Sigmoid colon (tissue), 6 donors: ENCODE measurements at regions not wholly inside any gene's neighbourhood (a gene's known extent, or its start where the extent isn't known, plus 50 kb on each side); places are given as distances from the start of the nearest gene placed in this dataset.

ENCODE experiments used
- DNase-seq: peaks from one replicate; pipeline ENCODE4 v3.0.0-alpha.2; 2019
- H3K27ac ChIP-seq, 4 donors: fragments of 200-600 bp; sonication (generic); one replicate each; pipeline ENCODE4 v1.5.1; 2016 to 2019; ENCODE audit warnings: mild to moderate bottlenecking in 1 of 4
- H3K27me3 ChIP-seq, 3 donors: fragments of 200-600 bp; sonication (generic); one replicate each; pipeline ENCODE4 v1.5.1; 2019; ENCODE audit warnings: mild to moderate bottlenecking in 1 of 3
- H3K36me3 ChIP-seq, 4 donors: fragments of 200-600 bp; sonication (generic); one replicate each; pipeline ENCODE4 v1.5.1; 2016 to 2019
- H3K4me1 ChIP-seq, 4 donors: fragments of 200-600 bp; sonication (generic); one replicate each; pipeline ENCODE4 v1.5.1; 2017 to 2019
- H3K4me3 ChIP-seq, 4 donors: fragments of 200-600 bp; sonication (generic); one replicate each; pipeline ENCODE4 v1.5.1; 2017 to 2019; ENCODE audit warnings: mild to moderate bottlenecking in 2 of 4, moderate library complexity in 1 of 4
- H3K9me3 ChIP-seq, 4 donors: fragments of 200-600 bp in 3 of 4; sonication (generic) in 3 of 4; one replicate each; pipeline versions ENCODE4 v1.5.1 to v1.6.1; 2013 to 2019
- EP300 ChIP-seq, 4 donors: sonication (generic); formaldehyde crosslinking; IDR thresholded peaks; one replicate each; pipeline ENCODE4 v1.6.1; 2017; ENCODE audit warnings: antibody characterized with exemption in 4 of 4
- POLR2A ChIP-seq, 2 donors: fragments of 450-650 bp; IDR thresholded peaks; one replicate each; pipeline ENCODE4 v1.6.1; 2016; ENCODE audit warnings: antibody characterized with exemption in 2 of 2, mild to moderate bottlenecking in 2 of 2, moderate library complexity in 2 of 2
- POLR2AphosphoS5 ChIP-seq, 4 donors: sonication (generic); formaldehyde crosslinking; IDR thresholded peaks; one replicate each; pipeline ENCODE4 v1.6.1; 2017; ENCODE audit warnings: antibody characterized with exemption in 4 of 4
- WGBS, 2 donors: extraction: QIAGEN DNeasy Blood & Tissue Kit; methylation state at CpG; one replicate each; pipeline ENCODE4 v1.1.7; 2013; 5-methylcytosine and 5-hydroxymethylcytosine counted together
- intact Hi-C: fragments of 100-400 bp; cut with DNase I; formaldehyde crosslinking; loops from one replicate; pipeline ENCODE4 v1.15.1; 2023
- TF ChIP-seq, protein P1 (sequence below), 4 experiments: fragments of 450-650 bp in 3 of 4; fragments of 200-600 bp in 1 of 4; IDR thresholded peaks; one replicate each; pipeline ENCODE4 v1.5.1; 2016 to 2019; ENCODE audit warnings: antibody characterized with exemption in 4 of 4, mild to moderate bottlenecking in 3 of 4, moderate library complexity in 2 of 4
- donor health status: healthy with polysubstance abuse.
- donor health status: healthy.

- Histone ChIP-seq H3K4me1 (no peaks in the 10 kb centered on the region), H3K4me3 (no peak overlapping the region), H3K27ac (no peak overlapping the region), H3K9me3 (no peaks in the 10 kb centered on the region), H3K36me3 (no peaks in the 10 kb centered on the region), H3K27me3 (no peaks in the 10 kb centered on the region)
- intact Hi-C loops, result no loop called here
- WGBS, 2 donors, result 2 to 25% methylated on average over 2 of the region's 2 CpGs
- TF ChIP-seq EP300 (IDR thresholded peaks at IDR 0.05) (no peak), POLR2AphosphoS5 (IDR thresholded peaks at IDR 0.05) (no peak), POLR2A (IDR thresholded peaks at IDR 0.05) (no peak)
- TF ChIP-seq, protein P1, sequence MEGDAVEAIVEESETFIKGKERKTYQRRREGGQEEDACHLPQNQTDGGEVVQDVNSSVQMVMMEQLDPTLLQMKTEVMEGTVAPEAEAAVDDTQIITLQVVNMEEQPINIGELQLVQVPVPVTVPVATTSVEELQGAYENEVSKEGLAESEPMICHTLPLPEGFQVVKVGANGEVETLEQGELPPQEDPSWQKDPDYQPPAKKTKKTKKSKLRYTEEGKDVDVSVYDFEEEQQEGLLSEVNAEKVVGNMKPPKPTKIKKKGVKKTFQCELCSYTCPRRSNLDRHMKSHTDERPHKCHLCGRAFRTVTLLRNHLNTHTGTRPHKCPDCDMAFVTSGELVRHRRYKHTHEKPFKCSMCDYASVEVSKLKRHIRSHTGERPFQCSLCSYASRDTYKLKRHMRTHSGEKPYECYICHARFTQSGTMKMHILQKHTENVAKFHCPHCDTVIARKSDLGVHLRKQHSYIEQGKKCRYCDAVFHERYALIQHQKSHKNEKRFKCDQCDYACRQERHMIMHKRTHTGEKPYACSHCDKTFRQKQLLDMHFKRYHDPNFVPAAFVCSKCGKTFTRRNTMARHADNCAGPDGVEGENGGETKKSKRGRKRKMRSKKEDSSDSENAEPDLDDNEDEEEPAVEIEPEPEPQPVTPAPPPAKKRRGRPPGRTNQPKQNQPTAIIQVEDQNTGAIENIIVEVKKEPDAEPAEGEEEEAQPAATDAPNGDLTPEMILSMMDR (IDR thresholded peaks at IDR 0.05), result no peak
- DNase-seq, result no peak
Observed at GRCh38 chr17:13725288-13725990, 123.7 kb upstream of the HS3ST3A1 start.

DNA sequence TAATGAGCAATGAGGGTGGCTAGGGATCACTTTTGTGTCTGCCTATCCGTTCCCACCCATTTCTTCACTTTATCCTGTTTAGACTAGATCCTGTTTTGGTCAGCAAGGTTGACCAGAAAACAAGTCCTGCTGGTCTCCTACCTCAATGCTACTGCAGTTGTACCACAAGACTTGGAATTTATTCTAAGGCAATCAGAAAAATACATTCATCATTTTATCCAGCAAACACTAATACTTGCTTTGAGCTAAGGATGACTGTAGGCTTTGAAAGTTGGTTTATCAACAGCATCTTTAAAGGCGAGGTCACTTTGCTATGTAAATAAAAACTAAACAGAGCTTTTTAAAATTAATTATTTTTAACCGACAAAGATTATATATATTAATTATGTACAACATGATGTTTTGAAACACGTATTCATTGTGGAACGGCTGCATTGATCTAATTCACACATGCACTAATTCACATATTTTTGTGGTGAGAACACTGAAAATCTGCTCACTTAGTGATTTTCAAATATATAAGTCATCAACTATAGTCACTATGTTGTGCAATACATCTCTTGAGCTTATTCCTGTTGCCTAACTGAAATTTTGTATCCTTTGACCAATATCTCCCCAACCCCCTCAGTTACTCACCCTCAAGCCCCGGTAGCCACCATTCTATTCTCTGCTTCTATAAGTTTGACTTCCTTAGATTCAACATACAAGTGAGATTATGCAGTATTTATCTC, 125.9 kb upstream of the HS3ST3A1 start:
- H3K4me1 ChIP-seq, result no peaks in the 10 kb centered on the region
- intact Hi-C loops, result no loop called here

DNA sequence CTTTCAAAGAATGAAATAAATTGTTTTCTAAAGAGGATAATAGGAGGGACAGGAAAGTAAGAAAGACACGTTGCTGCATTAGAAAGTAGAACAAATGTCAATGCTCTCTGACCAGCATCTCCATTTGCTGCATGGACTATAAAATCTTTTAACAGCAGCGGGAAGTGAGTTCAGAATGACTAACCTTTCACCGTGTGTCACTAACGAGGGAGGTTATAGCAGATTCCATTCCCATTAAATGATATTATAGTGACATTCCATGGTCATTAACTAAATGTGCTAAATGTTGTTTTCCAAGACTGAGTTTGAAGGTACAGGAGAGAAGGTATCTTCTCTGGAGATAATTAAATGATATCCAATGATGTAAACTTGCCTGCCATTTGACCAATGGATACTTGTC, 127.1 kb upstream of the HS3ST3A1 start:
- 26 to 65% methylated on average over 4 of the region's 4 CpGs for WGBS, 2 donors
- no peak for DNase-seq

More for the DNA sequence above, 125.9 kb upstream of the HS3ST3A1 start:
- TF ChIP-seq, protein P1 (IDR thresholded peaks at IDR 0.05), result no peak
- TF ChIP-seq POLR2AphosphoS5 (IDR thresholded peaks at IDR 0.05) (no peak), POLR2A (IDR thresholded peaks at IDR 0.05) (no peak), EP300 (IDR thresholded peaks at IDR 0.05) (no peak)
- WGBS, 2 donors, result 86 to 89% methylated on average over 6 of the region's 6 CpGs
- DNase-seq, result no peak
- Histone ChIP-seq H3K36me3 (no peaks in the 10 kb centered on the region), H3K9me3 (no peaks in the 10 kb centered on the region), H3K27ac (no peak overlapping the region), H3K4me3 (no peak overlapping the region), H3K27me3 (no peaks in the 10 kb centered on the region)

GRCh38 chr17:13729466-13730134, 127.9 kb upstream of the HS3ST3A1 start:
- TF ChIP-seq, protein P1 (IDR thresholded peaks at IDR 0.05), result no peak
- TF ChIP-seq POLR2AphosphoS5 (IDR thresholded peaks at IDR 0.05) (no peak), POLR2A (IDR thresholded peaks at IDR 0.05) (no peak), EP300 (IDR thresholded peaks at IDR 0.05) (no peak)
- intact Hi-C loops, result no loop called here
- H3K36me3 ChIP-seq, result no peaks in the 10 kb centered on the region
- DNase-seq, result no peak
- WGBS, 2 donors, result 79 to 81% methylated on average over 10 of the region's 10 CpGs
- no peaks in the 10 kb centered on the region for H3K27me3 ChIP-seq
- no peaks in the 10 kb centered on the region for H3K9me3 ChIP-seq
- H3K4me3 ChIP-seq, result no peak overlapping the region
- H3K4me1 ChIP-seq, result no peaks in the 10 kb centered on the region
- no peak overlapping the region for H3K27ac ChIP-seq

More for the DNA sequence above, 127.1 kb upstream of the HS3ST3A1 start:
- Histone ChIP-seq H3K4me1 (no peaks in the 10 kb centered on the region), H3K4me3 (no peak overlapping the region), H3K27me3 (no peaks in the 10 kb centered on the region), H3K36me3 (no peaks in the 10 kb centered on the region), H3K27ac (no peak overlapping the region), H3K9me3 (no peaks in the 10 kb centered on the region)
- TF ChIP-seq POLR2AphosphoS5 (IDR thresholded peaks at IDR 0.05), result no peak
- no peak for TF ChIP-seq POLR2A (IDR thresholded peaks at IDR 0.05)
- TF ChIP-seq, protein P1 (IDR thresholded peaks at IDR 0.05), result no peak
- TF ChIP-seq EP300 (IDR thresholded peaks at IDR 0.05), result no peak
- intact Hi-C loops, result no loop called here
